ENCODE measurements at regions not wholly inside any gene's neighbourhood (a gene's known extent, or its start where the extent isn't known, plus 50 kb on each side); places are given as distances from the start of the nearest gene placed in this dataset.

GRCh38 chr2:217360111-217360510 is 500.2 kb upstream of the TNP1 start:
- TF ChIP-seq, protein P1, sequence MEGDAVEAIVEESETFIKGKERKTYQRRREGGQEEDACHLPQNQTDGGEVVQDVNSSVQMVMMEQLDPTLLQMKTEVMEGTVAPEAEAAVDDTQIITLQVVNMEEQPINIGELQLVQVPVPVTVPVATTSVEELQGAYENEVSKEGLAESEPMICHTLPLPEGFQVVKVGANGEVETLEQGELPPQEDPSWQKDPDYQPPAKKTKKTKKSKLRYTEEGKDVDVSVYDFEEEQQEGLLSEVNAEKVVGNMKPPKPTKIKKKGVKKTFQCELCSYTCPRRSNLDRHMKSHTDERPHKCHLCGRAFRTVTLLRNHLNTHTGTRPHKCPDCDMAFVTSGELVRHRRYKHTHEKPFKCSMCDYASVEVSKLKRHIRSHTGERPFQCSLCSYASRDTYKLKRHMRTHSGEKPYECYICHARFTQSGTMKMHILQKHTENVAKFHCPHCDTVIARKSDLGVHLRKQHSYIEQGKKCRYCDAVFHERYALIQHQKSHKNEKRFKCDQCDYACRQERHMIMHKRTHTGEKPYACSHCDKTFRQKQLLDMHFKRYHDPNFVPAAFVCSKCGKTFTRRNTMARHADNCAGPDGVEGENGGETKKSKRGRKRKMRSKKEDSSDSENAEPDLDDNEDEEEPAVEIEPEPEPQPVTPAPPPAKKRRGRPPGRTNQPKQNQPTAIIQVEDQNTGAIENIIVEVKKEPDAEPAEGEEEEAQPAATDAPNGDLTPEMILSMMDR (IDR thresholded peaks at IDR 0.05): no peak
- no peak for TF ChIP-seq POLR2A (IDR thresholded peaks at IDR 0.05)

All from uterus (tissue), 2 donors.